CD4-positive, alpha-beta memory T cell (primary cell): ENCODE measurements at regions not wholly inside any gene's neighbourhood (a gene's known extent, or its start where the extent isn't known, plus 50 kb on each side); places are given as distances from the start of the nearest gene placed in this dataset.

Experiments
- CTCF ChIA-PET: fragments of 350-600 bp; sonication (Branson Sonifier 250); formaldehyde crosslinking; loops from one replicate; lab custom pipeline; 2021; ENCODE audit warnings: inconsistent platforms; ENCODE audit not compliant: partially characterized antibody; lab: Charles Lee
- POLR2A ChIA-PET: fragments of 350-600 bp; sonication (Branson Sonifier 250); formaldehyde crosslinking; loops from one replicate; lab custom pipeline; 2021; ENCODE audit not compliant: partially characterized antibody; lab: Charles Lee
- DNase-seq, 5 donors: peaks; one replicate each; pipeline versions ENCODE4 v3.0.0 to v3.0.0-alpha.2; 2020 to 2022; ENCODE audit warnings: mixed read lengths in 1 of 5
- H3K27ac ChIP-seq: one replicate; pipeline ENCODE4 v1.7.0; 2013; ENCODE audit warnings: low read depth, low read length
- H3K27me3 ChIP-seq: 2 replicates; pipeline ENCODE4 v1.7.0; 2013; ENCODE audit warnings: mild to moderate bottlenecking, low read length, moderate library complexity; ENCODE audit not compliant: insufficient read depth
- H3K36me3 ChIP-seq: 2 replicates; pipeline ENCODE4 v1.7.0; 2013; ENCODE audit warnings: mild to moderate bottlenecking, low read length, moderate library complexity; ENCODE audit not compliant: insufficient read depth
- H3K4me1 ChIP-seq: 2 replicates; pipeline ENCODE4 v1.7.0; 2013; ENCODE audit warnings: mild to moderate bottlenecking, low read length, moderate library complexity; ENCODE audit not compliant: insufficient read depth
- H3K4me3 ChIP-seq, 2 donors: one replicate each; pipeline ENCODE4 v1.7.0; 2013; ENCODE audit warnings: low read length in 2 of 2, mild to moderate bottlenecking in 1 of 2
- H3K9me3 ChIP-seq, 2 donors: one replicate each; pipeline ENCODE4 v1.7.0; 2013; ENCODE audit warnings: low read length in 2 of 2, control low read depth in 1 of 2; ENCODE audit not compliant: control insufficient read depth in 1 of 2
- H3K27ac Mint-ChIP-seq, 7 donors: one replicate each; pipeline ENCODE4 v1.8.0; 2020 to 2021; ENCODE audit warnings: mixed read lengths in 7 of 7, mild to moderate bottlenecking in 6 of 7, inconsistent platforms in 3 of 7, moderate library complexity in 3 of 7
- H3K27me3 Mint-ChIP-seq, 2 donors: one replicate each; pipeline ENCODE4 v1.8.0; 2020 to 2021; ENCODE audit warnings: mixed read lengths in 2 of 2
- H3K36me3 Mint-ChIP-seq, 2 donors: one replicate each; pipeline ENCODE4 v1.8.0; 2020 to 2021; ENCODE audit warnings: mixed read lengths in 2 of 2, inconsistent platforms in 1 of 2, mild to moderate bottlenecking in 1 of 2
- H3K4me1 Mint-ChIP-seq, 4 donors: one replicate each; pipeline ENCODE4 v1.8.0; 2020 to 2021; ENCODE audit warnings: mixed read lengths in 4 of 4, mild to moderate bottlenecking in 1 of 4
- H3K4me3 Mint-ChIP-seq, 8 donors: one replicate each; pipeline ENCODE4 v1.8.0; 2020 to 2021; ENCODE audit warnings: mixed read lengths in 8 of 8, mild to moderate bottlenecking in 7 of 8, moderate library complexity in 6 of 8, inconsistent platforms in 3 of 8
- H3K9me3 Mint-ChIP-seq, 8 donors: one replicate each; pipeline ENCODE4 v1.8.0; 2020 to 2021; ENCODE audit warnings: mixed read lengths in 8 of 8, mild to moderate bottlenecking in 5 of 8, inconsistent platforms in 3 of 8, moderate library complexity in 1 of 8
- intact Hi-C: fragments of 100-400 bp; cut with micrococcal nuclease; formaldehyde crosslinking; loops from one replicate; pipeline ENCODE4 v1.15.1; 2023

DNA sequence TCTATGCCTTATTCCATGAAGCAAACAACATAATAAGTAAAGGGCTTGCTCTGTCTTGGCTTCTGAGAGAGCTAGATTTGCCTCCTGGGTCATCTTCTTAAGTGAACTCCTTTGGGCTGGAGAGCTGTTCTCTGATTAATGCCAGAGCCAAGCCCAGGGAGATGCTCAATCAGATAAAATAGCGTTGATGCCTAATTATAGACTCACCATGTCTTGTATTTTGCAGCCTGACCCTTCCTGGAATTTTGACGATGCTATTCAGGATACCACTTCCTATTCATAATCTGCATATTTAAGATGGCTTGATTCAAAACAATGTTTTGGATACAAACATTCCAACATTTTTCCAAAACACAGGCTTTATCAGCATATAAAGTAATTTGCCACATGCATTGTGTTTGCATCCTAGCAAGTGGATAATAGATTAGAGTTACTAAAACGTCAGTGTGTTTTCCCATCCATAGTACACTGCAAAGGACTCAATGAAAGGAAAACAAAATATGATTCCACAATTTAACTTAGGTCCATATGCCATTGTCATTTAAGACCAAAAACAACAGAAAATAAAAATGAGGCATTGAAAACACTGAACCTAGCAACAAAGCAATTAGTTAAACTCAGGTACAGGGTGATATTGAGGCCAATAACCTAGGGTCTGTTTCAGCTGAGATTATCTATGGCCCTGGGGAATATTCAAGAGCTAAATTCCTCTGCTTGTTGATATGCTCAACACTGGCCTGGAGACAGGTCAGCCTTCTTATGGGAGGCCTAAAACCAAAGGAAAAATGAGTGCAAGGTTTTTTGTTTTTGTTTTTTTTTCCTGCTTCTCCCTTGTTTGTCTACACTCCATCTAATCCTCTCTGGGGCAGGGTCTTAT lies 184.2 kb upstream of the FOXN3 start:
- Histone ChIP-seq H3K9me3 (peaks cover 0 to 14% of the 10 kb centered on the region in 2 donors), H3K36me3 (peaks cover 4% of the 10 kb centered on the region), H3K4me3 (no peak overlapping the region), H3K4me1 (peaks cover 18% of the 10 kb centered on the region), H3K27me3 (no peaks in the 10 kb centered on the region), H3K27ac (no peak overlapping the region)
- DNase-seq: no peak
- ChIA-PET CTCF (no interaction called here), POLR2A (interaction anchor here (3.9 kb wide), 1 partner anchor 18 kb away, joined by 14 read pairs; no protein-coding TSS in a partner anchor)
- peaks cover 21 to 42% (median 33%) of the 10 kb centered on the region in 4 donors for H3K4me1 Mint-ChIP-seq
- H3K27me3 Mint-ChIP-seq: no peaks in the 10 kb centered on the region
- peaks cover 60 to 62% of the 10 kb centered on the region in 2 donors for H3K36me3 Mint-ChIP-seq
- no peak overlapping the region for H3K4me3 Mint-ChIP-seq
- intact Hi-C loops: no loop called here
- peaks cover 2 to 41% (median 30%) of the 10 kb centered on the region in 8 donors for H3K9me3 Mint-ChIP-seq
- H3K27ac Mint-ChIP-seq: no peak overlapping the region

DNA sequence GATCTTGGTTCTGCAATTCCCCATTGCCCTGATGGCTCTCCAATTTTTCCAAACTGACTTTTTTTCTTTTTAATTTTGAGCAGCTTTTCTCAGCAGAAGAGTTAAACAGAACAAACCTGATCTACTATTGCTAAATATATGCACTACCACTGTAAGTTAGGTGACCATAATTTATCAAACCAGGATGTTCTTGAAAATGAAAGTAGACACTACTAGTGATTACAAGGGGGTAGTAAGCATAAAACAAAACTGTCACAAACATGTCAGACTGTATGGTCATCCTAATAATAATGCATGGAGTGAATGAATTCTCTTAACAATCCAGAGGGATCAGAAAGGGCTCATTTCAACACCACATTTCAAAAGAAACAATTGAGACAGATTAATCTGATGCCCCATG lies 183.0 kb upstream of the FOXN3 start:
- Mint-ChIP-seq H3K27me3 (no peaks in the 10 kb centered on the region), H3K36me3 (peaks cover 56 to 59% of the 10 kb centered on the region in 2 donors), H3K9me3 (peaks cover 2 to 38% (median 30%) of the 10 kb centered on the region in 8 donors), H3K4me1 (peaks cover 20 to 38% (median 28%) of the 10 kb centered on the region in 4 donors), H3K4me3 (no peak overlapping the region), H3K27ac (peak overlapping the region in 3 of 7 donors; percentile 30 to 61 (median 32))
- H3K27ac ChIP-seq: no peak overlapping the region
- DNase-seq: no peak
- intact Hi-C loops: no loop called here
- POLR2A ChIA-PET: no interaction called here
- no peaks in the 10 kb centered on the region for H3K27me3 ChIP-seq
- H3K4me1 ChIP-seq: peaks cover 18% of the 10 kb centered on the region
- peaks cover 0 to 14% of the 10 kb centered on the region in 2 donors for H3K9me3 ChIP-seq
- H3K36me3 ChIP-seq: peaks cover 4% of the 10 kb centered on the region
- CTCF ChIA-PET: no interaction called here
- H3K4me3 ChIP-seq: no peak overlapping the region

DNA sequence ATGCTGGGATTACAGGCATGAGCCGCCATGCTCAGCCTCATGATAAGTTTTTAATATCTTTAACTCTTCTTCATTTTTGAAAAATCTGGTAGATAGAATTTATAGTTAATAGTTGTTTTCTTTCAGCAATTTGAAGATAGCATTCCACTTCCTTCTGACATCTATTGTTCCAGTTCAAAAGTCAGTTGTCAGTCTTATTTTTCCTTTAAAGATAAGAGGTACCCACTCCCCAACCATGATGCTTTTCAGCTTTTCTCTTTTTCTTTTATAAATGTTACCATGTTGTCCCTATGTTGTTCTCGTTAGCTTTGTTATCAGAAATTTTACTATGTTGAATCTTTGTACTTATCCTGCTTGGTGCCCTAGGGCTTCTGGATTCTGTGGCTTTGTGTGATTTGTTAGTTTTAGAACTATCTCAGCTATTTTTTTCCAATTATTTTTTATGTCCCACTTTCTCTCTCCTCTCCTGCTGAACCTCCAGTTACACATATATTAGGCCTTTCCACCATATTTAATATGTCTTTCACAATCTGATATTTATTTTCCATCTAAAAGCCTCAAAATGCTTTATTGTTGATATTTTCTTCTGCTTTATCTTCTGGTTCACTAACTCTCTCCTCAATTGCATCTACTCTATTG lies 181.6 kb upstream of the FOXN3 start:
- Histone ChIP-seq H3K4me1 (peaks cover 6% of the 10 kb centered on the region), H3K4me3 (no peak overlapping the region), H3K9me3 (peaks cover 0 to 14% of the 10 kb centered on the region in 2 donors), H3K27ac (no peak overlapping the region), H3K27me3 (no peaks in the 10 kb centered on the region), H3K36me3 (peaks cover 4% of the 10 kb centered on the region)
- Mint-ChIP-seq H3K36me3 (peaks cover 58 to 65% of the 10 kb centered on the region in 2 donors), H3K4me3 (no peak overlapping the region), H3K4me1 (peaks cover 8 to 28% (median 16%) of the 10 kb centered on the region in 4 donors), H3K27ac (peak overlapping the region in 1 of 7 donors; percentile 49), H3K27me3 (no peaks in the 10 kb centered on the region), H3K9me3 (peaks cover 2 to 37% (median 31%) of the 10 kb centered on the region in 8 donors)
- DNase-seq: peak in 2 of 5 donors; percentile 3 to 11
- CTCF ChIA-PET: interaction anchor here (0.6 kb wide), 1 partner anchor 192 kb away, joined by 3 read pairs; no protein-coding TSS in a partner anchor
- POLR2A ChIA-PET: interaction anchor here (1.0 kb wide), 1 partner anchor 15 kb away, joined by 3 read pairs; no protein-coding TSS in a partner anchor
- intact Hi-C loops: no loop called here

DNA sequence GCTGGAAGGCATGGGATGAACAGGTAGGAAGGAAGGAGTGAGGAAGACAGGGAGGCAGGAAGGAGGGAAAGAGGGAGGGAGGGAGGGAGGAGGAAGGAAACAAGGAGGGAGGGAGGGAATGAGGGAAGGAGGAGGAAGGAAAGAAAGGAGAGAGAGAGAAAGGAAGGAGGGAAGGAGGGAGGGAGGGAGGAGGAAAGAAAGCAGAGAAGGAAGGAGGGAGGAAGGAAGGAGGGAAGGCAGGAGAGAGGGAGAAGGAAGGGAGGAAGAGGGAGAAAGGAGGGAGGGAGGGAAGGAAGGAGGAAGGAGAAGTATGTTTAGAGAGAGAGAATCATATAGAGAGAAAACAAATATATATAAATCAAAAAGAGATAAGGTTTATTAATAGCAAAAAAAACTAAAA lies 175.9 kb upstream of the FOXN3 start:
- intact Hi-C loops: loop anchor here (5.0 kb wide), 1 partner anchor 281 kb away; no protein-coding TSS in a partner anchor
- no peak for DNase-seq
- Mint-ChIP-seq H3K36me3 (peaks cover 58 to 73% of the 10 kb centered on the region in 2 donors), H3K4me1 (peaks cover 37 to 54% (median 47%) of the 10 kb centered on the region in 4 donors), H3K4me3 (no peak overlapping the region), H3K27me3 (no peaks in the 10 kb centered on the region), H3K27ac (peak overlapping the region in 2 of 7 donors; percentile 5 to 57), H3K9me3 (peaks cover 2 to 19% (median 14%) of the 10 kb centered on the region in 8 donors)
- no peak overlapping the region for H3K27ac ChIP-seq
- no peaks in the 10 kb centered on the region for H3K9me3 ChIP-seq
- H3K4me3 ChIP-seq: no peak overlapping the region
- H3K27me3 ChIP-seq: no peaks in the 10 kb centered on the region
- ChIA-PET CTCF (no interaction called here), POLR2A (no interaction called here)
- H3K36me3 ChIP-seq: peaks cover 4% of the 10 kb centered on the region
- peaks cover 22% of the 10 kb centered on the region for H3K4me1 ChIP-seq

DNA sequence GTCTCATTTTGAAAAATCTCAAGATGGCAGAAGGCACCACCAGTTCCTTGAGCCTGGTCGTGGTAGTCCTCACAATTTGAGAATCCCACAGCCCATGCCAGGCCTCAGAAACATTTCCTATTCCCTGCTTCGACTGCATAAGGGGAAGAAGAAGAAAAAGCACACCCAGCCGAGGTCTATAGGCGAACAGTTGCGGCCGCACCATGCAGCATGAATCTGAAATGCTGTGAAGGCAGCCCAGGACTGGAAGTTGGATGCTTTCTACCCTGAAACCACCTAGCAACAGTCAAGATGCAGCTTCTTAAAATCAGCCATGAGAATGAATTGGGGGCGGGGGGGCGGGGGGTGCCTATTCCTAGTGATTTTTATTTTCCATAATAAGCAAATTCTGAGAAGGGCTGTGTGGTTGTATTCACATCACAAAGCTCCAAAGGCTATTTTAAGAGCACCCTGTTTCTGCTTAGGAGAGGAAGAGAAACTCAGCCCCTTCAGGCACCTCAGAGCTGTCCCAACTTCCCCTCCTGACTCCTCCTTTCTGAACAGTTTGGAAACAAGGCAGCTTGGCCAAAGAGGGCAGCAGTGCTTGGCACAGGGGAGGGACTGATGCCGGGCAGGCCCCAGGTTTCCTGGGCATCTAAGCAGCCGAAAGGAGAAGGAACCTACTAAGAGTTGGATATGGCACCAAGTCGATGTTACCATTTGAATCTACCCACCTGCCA lies 172.5 kb upstream of the FOXN3 start:
- peaks cover 64 to 69% of the 10 kb centered on the region in 2 donors for H3K36me3 Mint-ChIP-seq
- DNase-seq: no peak
- intact Hi-C loops: loop anchor here (5.0 kb wide), 1 partner anchor 277 kb away; no protein-coding TSS in a partner anchor
- peak overlapping the region in 1 of 8 donors; percentile 29 for H3K4me3 Mint-ChIP-seq
- Histone ChIP-seq H3K4me1 (peaks cover 22% of the 10 kb centered on the region), H3K27me3 (no peaks in the 10 kb centered on the region), H3K27ac (no peak overlapping the region), H3K4me3 (no peak overlapping the region), H3K36me3 (no peaks in the 10 kb centered on the region), H3K9me3 (no peaks in the 10 kb centered on the region)
- ChIA-PET POLR2A (no interaction called here), CTCF (no interaction called here)
- peaks cover 52 to 84% (median 66%) of the 10 kb centered on the region in 4 donors for H3K4me1 Mint-ChIP-seq
- H3K27ac Mint-ChIP-seq: peak overlapping the region in 3 of 7 donors; percentile 33 to 79 (median 46)
- H3K27me3 Mint-ChIP-seq: no peaks in the 10 kb centered on the region
- peaks cover 0 to 13% (median 5%) of the 10 kb centered on the region in 8 donors for H3K9me3 Mint-ChIP-seq

DNA sequence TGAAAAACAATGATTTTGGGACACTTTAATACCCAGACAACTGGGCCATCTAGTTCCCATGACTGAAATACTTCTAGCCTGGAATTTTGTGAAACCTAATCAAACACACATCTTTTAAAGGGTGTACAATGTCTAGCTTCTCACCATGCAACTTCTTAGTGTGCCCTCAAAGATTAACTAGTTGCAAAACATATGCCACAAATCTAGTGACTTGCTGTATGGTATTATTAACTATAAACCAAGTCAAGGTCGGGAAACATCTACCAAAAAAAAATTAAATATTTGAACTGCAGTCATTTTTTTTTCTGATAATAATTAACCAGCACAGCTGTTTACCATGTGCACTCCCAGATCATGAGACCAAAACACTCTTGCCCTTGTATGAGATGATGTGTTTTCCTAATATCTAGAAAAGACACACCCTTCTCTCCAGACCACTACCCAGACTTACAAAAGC lies 171.8 kb upstream of the FOXN3 start:
- H3K36me3 ChIP-seq: no peaks in the 10 kb centered on the region
- peaks cover 22% of the 10 kb centered on the region for H3K4me1 ChIP-seq
- no peaks in the 10 kb centered on the region for H3K9me3 ChIP-seq
- no peak overlapping the region for H3K27ac Mint-ChIP-seq
- POLR2A ChIA-PET: no interaction called here
- peaks cover 50 to 82% (median 65%) of the 10 kb centered on the region in 4 donors for H3K4me1 Mint-ChIP-seq
- no peaks in the 10 kb centered on the region for H3K27me3 ChIP-seq
- peak overlapping the region in 1 of 8 donors; percentile 32 for H3K4me3 Mint-ChIP-seq
- no peak overlapping the region for H3K4me3 ChIP-seq
- intact Hi-C loops: no loop called here
- CTCF ChIA-PET: interaction anchor here (0.6 to 0.7 kb wide), 2 partner anchors 16 to 17 kb away, joined by 3 to 4 read pairs; no protein-coding TSS in a partner anchor
- H3K36me3 Mint-ChIP-seq: peaks cover 57 to 67% of the 10 kb centered on the region in 2 donors
- H3K9me3 Mint-ChIP-seq: peaks cover 0 to 10% (median 4%) of the 10 kb centered on the region in 8 donors
- DNase-seq: no peak
- H3K27ac ChIP-seq: no peak overlapping the region
- H3K27me3 Mint-ChIP-seq: no peaks in the 10 kb centered on the region
